Vagina (tissue), 2 donors: ENCODE measurements at regions not wholly inside any gene's neighbourhood (a gene's known extent, or its start where the extent isn't known, plus 50 kb on each side); places are given as distances from the start of the nearest gene placed in this dataset.

Experiments
- DNase-seq, 2 donors: peaks; one replicate each; pipeline ENCODE4 v3.0.0-alpha.2; 2017; ENCODE audit errors: extremely low spot score in 2 of 2
- H3K27ac ChIP-seq: fragments of 200-600 bp; sonication (generic); one replicate; pipeline ENCODE4 v1.5.1; 2019
- H3K27me3 ChIP-seq: fragments of 200-600 bp; sonication (generic); one replicate; pipeline ENCODE4 v1.5.1; 2019
- H3K36me3 ChIP-seq, 2 donors: fragments of 200-600 bp; sonication (generic); one replicate each; pipeline ENCODE4 v1.5.1; 2017 to 2019
- H3K4me1 ChIP-seq: fragments of 200-600 bp; sonication (generic); one replicate; pipeline ENCODE4 v1.5.1; 2019
- H3K4me3 ChIP-seq, 2 donors: fragments of 200-600 bp; sonication (generic); 1 replicate in 1 of 2; 2 replicates in 1 of 2; pipeline ENCODE4 v1.5.1; 2016 to 2019
- H3K9me3 ChIP-seq: fragments of 200-600 bp; sonication (generic); one replicate; pipeline ENCODE4 v1.5.1; 2019
- CTCF ChIP-seq, 3 experiments: fragments of 450-650 bp in 2 of 3; fragments of 200-600 bp in 1 of 3; sonication (generic) in 1 of 3; IDR thresholded peaks; one replicate each; pipeline ENCODE4 v1.5.1; 2017 to 2019; ENCODE audit warnings: antibody characterized with exemption in 3 of 3, mild to moderate bottlenecking in 2 of 3, moderate library complexity in 2 of 3
- POLR2A ChIP-seq, 2 donors: fragments of 450-650 bp; IDR thresholded peaks; one replicate each; pipeline ENCODE4 v1.6.1; 2017; ENCODE audit warnings: antibody characterized with exemption in 2 of 2, mild to moderate bottlenecking in 2 of 2, moderate library complexity in 2 of 2
- POLR2AphosphoS5 ChIP-seq, 2 donors: sonication (generic); formaldehyde crosslinking; IDR thresholded peaks; one replicate each; pipeline ENCODE4 v1.9.0; 2017; ENCODE audit warnings: antibody characterized with exemption in 2 of 2, mild to moderate bottlenecking in 2 of 2, low read depth in 1 of 2; ENCODE audit not compliant: insufficient read depth in 1 of 2
- intact Hi-C: fragments of 100-400 bp; cut with DNase I; formaldehyde crosslinking; loops from one replicate; pipeline ENCODE4 v1.15.1; 2023

GRCh38 chr14:51552768-51553404 lies 98.8 kb upstream of the FRMD6 start:
- no peak overlapping the region for H3K4me3 ChIP-seq
- no peak for DNase-seq
- intact Hi-C loops: no loop called here
- no peak overlapping the region for H3K27ac ChIP-seq
- TF ChIP-seq POLR2AphosphoS5 (IDR thresholded peaks at IDR 0.05; ENCODE audit: insufficient read depth in 1 of 2, low read depth in 1 of 2) (no peak), CTCF (IDR thresholded peaks at IDR 0.05) (no peak), POLR2A (IDR thresholded peaks at IDR 0.05) (no peak)
- H3K36me3 ChIP-seq: no peaks in the 10 kb centered on the region
- H3K9me3 ChIP-seq: no peaks in the 10 kb centered on the region
- peaks cover 12% of the 10 kb centered on the region for H3K4me1 ChIP-seq
- no peaks in the 10 kb centered on the region for H3K27me3 ChIP-seq

DNA sequence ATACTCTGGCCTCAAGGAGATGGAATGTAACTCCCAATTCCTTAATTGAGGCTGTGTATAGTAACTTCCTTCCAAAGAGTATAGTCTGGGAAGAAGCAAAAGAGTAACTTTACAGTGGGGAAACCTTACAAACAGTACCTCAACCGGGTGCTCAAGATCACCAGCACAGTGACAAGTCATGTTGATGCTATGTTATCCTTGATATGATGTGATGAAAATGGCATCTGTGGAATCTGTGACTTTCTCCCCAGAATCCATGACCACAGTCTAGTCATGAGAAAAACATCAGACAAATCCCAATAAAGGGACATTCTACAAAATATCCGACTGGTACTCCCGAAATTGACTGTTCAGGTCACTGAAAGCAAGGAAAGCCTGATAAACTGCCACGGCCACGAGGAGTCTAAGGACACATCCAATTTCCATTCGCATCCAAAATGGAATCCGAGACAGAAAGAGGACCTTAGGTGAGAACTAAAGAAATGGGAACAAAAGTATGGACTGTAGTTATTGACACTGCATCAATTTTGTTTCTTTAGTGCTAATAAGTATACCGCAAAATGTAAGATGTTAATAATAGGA lies 97.3 kb upstream of the FRMD6 start:
- TF ChIP-seq POLR2AphosphoS5 (IDR thresholded peaks at IDR 0.05; ENCODE audit: insufficient read depth in 1 of 2, low read depth in 1 of 2) (no peak), CTCF (IDR thresholded peaks at IDR 0.05) (no peak), POLR2A (IDR thresholded peaks at IDR 0.05) (no peak)
- intact Hi-C loops: no loop called here
- H3K4me3 ChIP-seq: no peak overlapping the region
- DNase-seq: no peak
- H3K36me3 ChIP-seq: no peaks in the 10 kb centered on the region
- H3K27ac ChIP-seq: no peak overlapping the region
- no peaks in the 10 kb centered on the region for H3K27me3 ChIP-seq
- H3K4me1 ChIP-seq: peaks cover 8% of the 10 kb centered on the region
- H3K9me3 ChIP-seq: no peaks in the 10 kb centered on the region

DNA sequence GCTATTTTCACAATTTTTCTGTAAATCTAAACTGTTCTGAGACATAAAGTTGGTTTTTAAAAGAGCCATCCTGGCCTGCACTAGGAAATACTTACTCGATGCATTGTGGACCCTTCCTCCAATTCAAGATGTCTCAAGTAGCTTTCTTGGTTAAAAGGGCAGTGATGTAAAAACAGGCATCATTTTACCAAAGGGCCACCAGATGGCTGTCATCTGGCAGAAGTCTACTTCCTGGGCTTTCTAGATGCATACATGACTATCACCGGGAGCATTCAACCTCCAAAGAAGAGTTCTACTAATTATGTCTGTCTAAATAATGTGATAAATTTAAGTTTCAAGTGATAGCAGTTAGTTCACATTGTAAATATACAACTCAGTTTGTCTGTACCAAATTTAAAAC lies 96.8 kb upstream of the FRMD6 start:
- peaks cover 8% of the 10 kb centered on the region for H3K4me1 ChIP-seq
- no peaks in the 10 kb centered on the region for H3K36me3 ChIP-seq
- intact Hi-C loops: no loop called here

DNA sequence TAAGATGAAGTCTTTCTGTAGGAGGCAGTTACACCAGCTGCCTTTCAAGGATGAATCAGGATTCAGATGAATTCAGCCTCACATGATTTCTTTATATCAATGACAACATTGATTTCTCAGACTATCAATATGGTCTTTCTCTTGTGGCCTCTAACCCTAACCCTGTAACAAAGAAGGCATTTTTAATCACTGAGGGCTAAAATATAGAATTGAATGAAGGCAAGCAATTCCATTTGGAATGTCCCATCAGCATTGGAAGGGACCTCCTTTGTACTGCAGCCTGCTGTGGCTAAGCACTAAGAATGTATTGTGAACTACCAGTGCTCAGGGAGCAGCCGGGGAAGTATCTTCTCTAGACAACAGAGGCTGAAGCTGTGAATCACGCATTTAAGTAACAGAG lies 90.6 kb upstream of the FRMD6 start:
- no peak overlapping the region for H3K4me3 ChIP-seq
- intact Hi-C loops: no loop called here
- H3K27me3 ChIP-seq: no peaks in the 10 kb centered on the region
- no peak for DNase-seq
- H3K9me3 ChIP-seq: no peaks in the 10 kb centered on the region
- TF ChIP-seq CTCF (IDR thresholded peaks at IDR 0.05) (no peak), POLR2AphosphoS5 (IDR thresholded peaks at IDR 0.05; ENCODE audit: insufficient read depth in 1 of 2, low read depth in 1 of 2) (no peak), POLR2A (IDR thresholded peaks at IDR 0.05) (no peak)
- H3K36me3 ChIP-seq: no peaks in the 10 kb centered on the region
- H3K27ac ChIP-seq: no peak overlapping the region
- peaks cover 15% of the 10 kb centered on the region for H3K4me1 ChIP-seq

More for the DNA sequence above, 96.8 kb upstream of the FRMD6 start:
- H3K4me3 ChIP-seq: no peak overlapping the region
- no peak for DNase-seq
- H3K27me3 ChIP-seq: no peaks in the 10 kb centered on the region
- no peak for TF ChIP-seq POLR2AphosphoS5 (IDR thresholded peaks at IDR 0.05; ENCODE audit: insufficient read depth in 1 of 2, low read depth in 1 of 2)
- TF ChIP-seq POLR2A (IDR thresholded peaks at IDR 0.05): no peak
- no peak for TF ChIP-seq CTCF (IDR thresholded peaks at IDR 0.05)
- H3K27ac ChIP-seq: no peak overlapping the region
- H3K9me3 ChIP-seq: no peaks in the 10 kb centered on the region

DNA sequence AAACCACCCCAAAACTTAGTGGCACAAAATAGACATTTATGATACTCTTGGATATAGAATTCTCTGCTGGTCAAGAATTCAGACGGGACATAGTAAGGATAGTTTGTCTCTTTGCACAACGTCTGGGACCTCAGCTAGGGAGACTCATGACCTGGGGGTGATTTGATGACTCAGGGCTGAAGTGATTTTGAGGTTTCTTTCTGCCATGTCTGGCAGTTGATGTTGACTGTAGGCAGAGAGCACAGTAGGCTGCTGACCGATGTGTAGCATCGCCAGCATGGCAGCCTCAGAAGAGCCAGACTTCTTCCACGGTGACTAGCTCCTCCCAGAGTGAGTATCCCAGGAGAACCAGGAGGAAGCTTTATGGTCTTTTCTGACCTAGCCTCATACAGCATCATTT lies 88.9 kb upstream of the FRMD6 start:
- TF ChIP-seq CTCF (IDR thresholded peaks at IDR 0.05) (no peak), POLR2AphosphoS5 (IDR thresholded peaks at IDR 0.05; ENCODE audit: insufficient read depth in 1 of 2, low read depth in 1 of 2) (no peak), POLR2A (IDR thresholded peaks at IDR 0.05) (no peak)
- intact Hi-C loops: no loop called here

More for the DNA sequence above, 88.9 kb upstream of the FRMD6 start:
- no peak for DNase-seq
- Histone ChIP-seq H3K4me1 (peaks cover 21% of the 10 kb centered on the region), H3K4me3 (no peak overlapping the region), H3K27me3 (no peaks in the 10 kb centered on the region), H3K27ac (no peak overlapping the region), H3K36me3 (no peaks in the 10 kb centered on the region), H3K9me3 (no peaks in the 10 kb centered on the region)
